ENCODE measurements at regions not wholly inside any gene's neighbourhood (a gene's known extent, or its start where the extent isn't known, plus 50 kb on each side); places are given as distances from the start of the nearest gene placed in this dataset.

DNA sequence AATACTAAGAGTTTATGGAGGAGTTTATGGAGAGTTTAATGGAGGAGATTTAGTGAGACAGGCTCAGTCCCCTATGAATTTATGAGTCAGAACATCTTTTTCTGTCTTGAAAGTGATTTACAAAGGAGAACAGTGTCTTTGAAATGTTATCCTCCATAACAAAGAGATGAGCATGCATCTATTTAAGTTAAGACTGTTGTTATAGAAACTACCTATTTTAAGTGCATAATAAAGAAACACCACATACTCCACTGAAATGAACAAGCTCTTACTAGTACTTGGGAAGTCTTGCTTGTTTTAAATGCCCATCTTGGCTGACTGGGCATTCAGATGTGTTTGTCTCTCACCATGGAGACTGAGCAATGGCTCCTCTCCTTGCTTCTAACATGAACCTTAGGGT is 118.7 kb upstream of the ACP3 start:
- H3K27me3 ChIP-seq (ENCODE audit: insufficient read depth, low read depth, low read length) = no peaks in the 10 kb centered on the region
- no peak overlapping the region for H2AFZ ChIP-seq (ENCODE audit: low read depth, low read length)
- no peaks in the 10 kb centered on the region for H3F3A ChIP-seq (ENCODE audit: insufficient read depth, low read length, poor library complexity, severe bottlenecking)
- H3K4me2 ChIP-seq (ENCODE audit: low read length) = no peak overlapping the region
- H3K27ac ChIP-seq (ENCODE audit: low read length) = no peak overlapping the region
- H3K79me2 ChIP-seq (replicated peaks; ENCODE audit: insufficient read depth, low read length) = no peaks in the 10 kb centered on the region
- no peaks in the 10 kb centered on the region for H4K20me1 ChIP-seq (ENCODE audit: insufficient read depth)
- no peaks in the 10 kb centered on the region for H3K9me3 ChIP-seq (ENCODE audit: low read length)
- no peaks in the 10 kb centered on the region for H3K9me2 ChIP-seq (ENCODE audit: insufficient read depth, low read length)
- TF ChIP-seq MXI1 (conservative IDR thresholded peaks at IDR 0.05; ENCODE audit: poor library complexity, severe bottlenecking) (no peak), POLR2AphosphoS5 (IDR thresholded peaks at IDR 0.05) (no peak), EP300 (conservative IDR thresholded peaks at IDR 0.05; ENCODE audit: poor library complexity, severe bottlenecking) (no peak), TAF1 (IDR thresholded peaks at IDR 0.05; ENCODE audit: low read depth) (no peak), CTCF (IDR thresholded peaks at IDR 0.05; ENCODE audit: poor library complexity, severe bottlenecking) (no peak), EZH2 (IDR thresholded peaks at IDR 0.05; ENCODE audit: borderline replicate concordance, insufficient read depth, low read length, poor library complexity, severe bottlenecking) (no peak), SMC3 (conservative IDR thresholded peaks at IDR 0.05; ENCODE audit: poor library complexity) (no peak), RAD21 (conservative IDR thresholded peaks at IDR 0.05) (no peak)
- TF ChIP-seq, protein P1, sequence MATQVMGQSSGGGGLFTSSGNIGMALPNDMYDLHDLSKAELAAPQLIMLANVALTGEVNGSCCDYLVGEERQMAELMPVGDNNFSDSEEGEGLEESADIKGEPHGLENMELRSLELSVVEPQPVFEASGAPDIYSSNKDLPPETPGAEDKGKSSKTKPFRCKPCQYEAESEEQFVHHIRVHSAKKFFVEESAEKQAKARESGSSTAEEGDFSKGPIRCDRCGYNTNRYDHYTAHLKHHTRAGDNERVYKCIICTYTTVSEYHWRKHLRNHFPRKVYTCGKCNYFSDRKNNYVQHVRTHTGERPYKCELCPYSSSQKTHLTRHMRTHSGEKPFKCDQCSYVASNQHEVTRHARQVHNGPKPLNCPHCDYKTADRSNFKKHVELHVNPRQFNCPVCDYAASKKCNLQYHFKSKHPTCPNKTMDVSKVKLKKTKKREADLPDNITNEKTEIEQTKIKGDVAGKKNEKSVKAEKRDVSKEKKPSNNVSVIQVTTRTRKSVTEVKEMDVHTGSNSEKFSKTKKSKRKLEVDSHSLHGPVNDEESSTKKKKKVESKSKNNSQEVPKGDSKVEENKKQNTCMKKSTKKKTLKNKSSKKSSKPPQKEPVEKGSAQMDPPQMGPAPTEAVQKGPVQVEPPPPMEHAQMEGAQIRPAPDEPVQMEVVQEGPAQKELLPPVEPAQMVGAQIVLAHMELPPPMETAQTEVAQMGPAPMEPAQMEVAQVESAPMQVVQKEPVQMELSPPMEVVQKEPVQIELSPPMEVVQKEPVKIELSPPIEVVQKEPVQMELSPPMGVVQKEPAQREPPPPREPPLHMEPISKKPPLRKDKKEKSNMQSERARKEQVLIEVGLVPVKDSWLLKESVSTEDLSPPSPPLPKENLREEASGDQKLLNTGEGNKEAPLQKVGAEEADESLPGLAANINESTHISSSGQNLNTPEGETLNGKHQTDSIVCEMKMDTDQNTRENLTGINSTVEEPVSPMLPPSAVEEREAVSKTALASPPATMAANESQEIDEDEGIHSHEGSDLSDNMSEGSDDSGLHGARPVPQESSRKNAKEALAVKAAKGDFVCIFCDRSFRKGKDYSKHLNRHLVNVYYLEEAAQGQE (IDR thresholded peaks at IDR 0.05; ENCODE audit: borderline replicate concordance) = no peak
- H3K36me3 ChIP-seq (ENCODE audit: insufficient read depth, low read length) = no peaks in the 10 kb centered on the region
- no peak overlapping the region for H3K4me3 ChIP-seq (ENCODE audit: low read length)
- no peak overlapping the region for H3K9ac ChIP-seq (ENCODE audit: low read length)

- Histone ChIP-seq H3K4me3 (ENCODE audit: low read length) (no peak overlapping the region), H3K9me3 (ENCODE audit: low read length) (no peaks in the 10 kb centered on the region), H3K36me3 (ENCODE audit: insufficient read depth, low read length) (no peaks in the 10 kb centered on the region), H2AFZ (ENCODE audit: low read depth, low read length) (no peak overlapping the region), H3K79me2 (replicated peaks; ENCODE audit: insufficient read depth, low read length) (no peaks in the 10 kb centered on the region), H3K9me2 (ENCODE audit: insufficient read depth, low read length) (no peaks in the 10 kb centered on the region), H3K27me3 (ENCODE audit: insufficient read depth, low read depth, low read length) (no peaks in the 10 kb centered on the region), H3K9ac (ENCODE audit: low read length) (no peak overlapping the region), H3K27ac (ENCODE audit: low read length) (no peak overlapping the region), H3F3A (ENCODE audit: insufficient read depth, low read length, poor library complexity, severe bottlenecking) (no peaks in the 10 kb centered on the region), H3K4me2 (ENCODE audit: low read length) (no peak overlapping the region), H4K20me1 (ENCODE audit: insufficient read depth) (no peaks in the 10 kb centered on the region)
- TF ChIP-seq RAD21 (conservative IDR thresholded peaks at IDR 0.05) (no peak), TAF1 (IDR thresholded peaks at IDR 0.05; ENCODE audit: low read depth) (no peak), EP300 (conservative IDR thresholded peaks at IDR 0.05; ENCODE audit: poor library complexity, severe bottlenecking) (no peak), EZH2 (IDR thresholded peaks at IDR 0.05; ENCODE audit: borderline replicate concordance, insufficient read depth, low read length, poor library complexity, severe bottlenecking) (no peak), SMC3 (conservative IDR thresholded peaks at IDR 0.05; ENCODE audit: poor library complexity) (no peak), CTCF (IDR thresholded peaks at IDR 0.05; ENCODE audit: poor library complexity, severe bottlenecking) (no peak), MXI1 (conservative IDR thresholded peaks at IDR 0.05; ENCODE audit: poor library complexity, severe bottlenecking) (no peak), POLR2AphosphoS5 (IDR thresholded peaks at IDR 0.05) (no peak)
- TF ChIP-seq, protein P1 (IDR thresholded peaks at IDR 0.05; ENCODE audit: borderline replicate concordance) = no peak
Observed at GRCh38 chr3:132199451-132199850, 117.8 kb upstream of the ACP3 start.

Data from neural cell (in vitro differentiated cells).